IMR-90 (cell line): ENCODE measurements at regions not wholly inside any gene's neighbourhood (a gene's known extent, or its start where the extent isn't known, plus 50 kb on each side); places are given as distances from the start of the nearest gene placed in this dataset.

Experiments used
- ATAC-seq: fragments of 200-7000 bp; cut with Tn5 transposase; 2 replicates; pipeline ENCODE4 v1.9.1; 2020; ENCODE audit warnings: low read depth, mild to moderate bottlenecking, moderate library complexity
- BruUV-seq: library from RNA; stranded (reverse); fragments of 400-500 nt; replicated peaks from 2 replicates; lab custom pipeline; 2021; lab: Mats Ljungman, UMichigan
- CTCF ChIA-PET: fragments of 300-600 bp; formaldehyde crosslinking; extraction: SDS; loops from one replicate; lab custom pipeline; 2021; ENCODE audit warnings: antibody characterized with exemption; lab: Yijun Ruan, JAX
- POLR2A ChIA-PET: fragments of 300-600 bp; sonication (Branson Sonifier 250); formaldehyde crosslinking; loops from one replicate; lab custom pipeline; 2022; ENCODE audit warnings: antibody characterized with exemption; ENCODE audit not compliant: unreplicated experiment; lab: Charles Lee
- DNase-seq: peaks from one replicate; pipeline ENCODE4 v3.0.0; 2013
- H2AFZ ChIP-seq: replicated peaks from 2 replicates; pipeline ENCODE3; 2013; ENCODE audit warnings: low read length, mild to moderate bottlenecking; ENCODE audit not compliant: poor library complexity
- H2AK5ac ChIP-seq: 2 replicates; pipeline ENCODE4 v1.6.1; 2013; ENCODE audit warnings: low read depth, low read length, inconsistent platforms
- H2AK9ac ChIP-seq: replicated peaks from 2 replicates; pipeline ENCODE3; 2013; ENCODE audit warnings: mild to moderate bottlenecking, low read depth, low read length, moderate library complexity; ENCODE audit not compliant: poor library complexity
- H2BK120ac ChIP-seq: 2 replicates; pipeline ENCODE4 v1.6.1; 2013; ENCODE audit warnings: low read depth, low read length, inconsistent platforms
- H2BK15ac ChIP-seq: 3 replicates; pipeline ENCODE4 v1.6.1; 2013; ENCODE audit warnings: low read depth, low read length, inconsistent platforms
- H2BK20ac ChIP-seq: 2 replicates; pipeline ENCODE4 v1.6.1; 2013; ENCODE audit warnings: low read depth, mild to moderate bottlenecking, inconsistent platforms, low read length, moderate library complexity
- H2BK5ac ChIP-seq: 2 replicates; pipeline ENCODE4 v1.6.1; 2013; ENCODE audit warnings: mild to moderate bottlenecking, low read depth, low read length, inconsistent platforms; ENCODE audit not compliant: poor library complexity, severe bottlenecking
- H3K14ac ChIP-seq: replicated peaks from 2 replicates; pipeline ENCODE4 v1.6.1; 2013; ENCODE audit warnings: low read depth, low read length, inconsistent platforms
- H3K18ac ChIP-seq: 2 replicates; pipeline ENCODE4 v1.6.1; 2013; ENCODE audit warnings: low read depth, low read length, control low read depth
- H3K23ac ChIP-seq: 2 replicates; pipeline ENCODE4 v1.6.1; 2013; ENCODE audit warnings: low read depth, low read length, inconsistent platforms
- H3K27ac ChIP-seq: 2 replicates; pipeline ENCODE4 v1.5.1; 2013; ENCODE audit warnings: mild to moderate bottlenecking, control low read depth, low read length; ENCODE audit not compliant: insufficient read depth
- H3K27me3 ChIP-seq: 2 replicates; pipeline ENCODE4 v1.6.1; 2013; ENCODE audit warnings: low read length; ENCODE audit not compliant: control insufficient read depth, insufficient read depth
- H3K36me3 ChIP-seq: 2 replicates; pipeline ENCODE4 v1.6.1; 2013; ENCODE audit warnings: low read length, mixed read lengths; ENCODE audit not compliant: control insufficient read depth, insufficient read depth
- H3K4ac ChIP-seq: 2 replicates; pipeline ENCODE4 v1.6.1; 2013; ENCODE audit warnings: low read depth, low read length, inconsistent platforms
- H3K4me1 ChIP-seq: 2 replicates; pipeline ENCODE4 v1.6.1; 2013; ENCODE audit warnings: low read length, mixed read lengths; ENCODE audit not compliant: control insufficient read depth, insufficient read depth
- H3K4me2 ChIP-seq: 2 replicates; pipeline ENCODE4 v1.6.1; 2013; ENCODE audit warnings: low read depth, mild to moderate bottlenecking, control low read depth, low read length, moderate library complexity
- H3K4me3 ChIP-seq: 2 replicates; pipeline ENCODE4 v1.5.1; 2013; ENCODE audit warnings: low read depth, mild to moderate bottlenecking, control low read depth, low read length, moderate library complexity; ENCODE audit not compliant: insufficient read depth
- H3K56ac ChIP-seq: 2 replicates; pipeline ENCODE4 v1.6.1; 2013; ENCODE audit warnings: low read length, inconsistent platforms; ENCODE audit not compliant: insufficient read depth; ENCODE audit errors: extremely low read depth
- H3K79me1 ChIP-seq, 2 experiments: 2 replicates each; pipeline ENCODE4 v1.6.1; 2013; ENCODE audit warnings: low read length in 2 of 2, inconsistent platforms in 1 of 2, low read depth in 1 of 2
- H3K9ac ChIP-seq: 2 replicates; pipeline ENCODE4 v1.6.1; 2013; ENCODE audit warnings: low read depth, low read length, control low read depth
- H3K9me1 ChIP-seq: 2 replicates; pipeline ENCODE4 v1.6.1; 2013; ENCODE audit warnings: low read length, inconsistent platforms; ENCODE audit not compliant: insufficient read depth
- H3K9me3 ChIP-seq: 2 replicates; pipeline ENCODE4 v1.6.1; 2013; ENCODE audit warnings: low read length; ENCODE audit not compliant: control insufficient read depth, insufficient read depth
- H4K20me1 ChIP-seq: 2 replicates; pipeline ENCODE4 v1.6.1; 2013; ENCODE audit warnings: low read length, inconsistent platforms; ENCODE audit not compliant: insufficient read depth
- H4K5ac ChIP-seq: 2 replicates; pipeline ENCODE4 v1.6.1; 2013; ENCODE audit warnings: mild to moderate bottlenecking, low read depth, low read length, control low read depth
- H4K8ac ChIP-seq, 2 experiments: 2 replicates each; pipeline ENCODE4 v1.6.1; 2013; ENCODE audit warnings: low read depth in 2 of 2, low read length in 2 of 2, control low read depth in 1 of 2, inconsistent platforms in 1 of 2
- H4K91ac ChIP-seq: 2 replicates; pipeline ENCODE4 v1.6.1; 2013; ENCODE audit warnings: low read depth, low read length, inconsistent platforms; ENCODE audit not compliant: insufficient read depth
- NFE2L2 ChIP-seq: fragments of 150-350 bp; IDR thresholded peaks from 2 replicates; pipeline ENCODE4 v1.6.1; 2016; ENCODE audit warnings: low read depth, mild to moderate bottlenecking, low read length
- dilution Hi-C: fragments of 300-500 bp; cut with HindIII; formaldehyde crosslinking; loops from one replicate; pipeline ENCODE4 v1.14.3; 2018; ENCODE audit warnings: low sequenced_read_pairs; ENCODE audit not compliant: unreplicated experiment
- in situ Hi-C: fragments of 300-500 bp; cut with MboI; formaldehyde crosslinking; loops from 3 replicates; pipeline ENCODE4 v1.14.3; 2019; ENCODE audit warnings: low sequenced_read_pairs, inconsistent platforms, mixed read lengths
- intact Hi-C: fragments of 100-400 bp; cut with micrococcal nuclease; formaldehyde crosslinking; loops from 2 replicates; pipeline ENCODE4 v1.10.0; 2022

- H3K9me1 ChIP-seq = no peaks in the 10 kb centered on the region; the same call in 1 of the 2 replicates
- H3K9ac ChIP-seq = no peak overlapping the region
- no peaks in the 10 kb centered on the region for H3K27me3 ChIP-seq
- H4K5ac ChIP-seq = no peak overlapping the region
- no peak overlapping the region for H3K4me3 ChIP-seq
- in situ Hi-C loops = no loop called here
- no TSS peak for BruUV-seq
- TF ChIP-seq NFE2L2 = no peak
- CTCF ChIA-PET = interaction anchor here (0.6 kb wide), 1 partner anchor 35 kb away, joined by 3 read pairs; no protein-coding TSS in a partner anchor
- no peak overlapping the region for H3K4me2 ChIP-seq
- no peak overlapping the region for H2AFZ ChIP-seq
- DNase-seq (peak; percentile 22), ATAC-seq (no peak; the same call in 1 of the 2 replicates)
- no peak overlapping the region for H2BK20ac ChIP-seq
- no peak overlapping the region for H3K14ac ChIP-seq
- H3K79me1 ChIP-seq = no peaks in the 10 kb centered on the region
- H3K23ac ChIP-seq = no peak overlapping the region
- no peaks in the 10 kb centered on the region for H4K20me1 ChIP-seq
- H3K4ac ChIP-seq = no peak overlapping the region
- H2BK5ac ChIP-seq = no peak overlapping the region
- H4K8ac ChIP-seq = no peak overlapping the region
- H3K4me1 ChIP-seq = 0 out of 2 replicates have a peak, but pooled peaks cover 2% of the 10 kb centered on the region
- no peaks in the 10 kb centered on the region for H3K36me3 ChIP-seq
- dilution Hi-C loops = no loop called here
- POLR2A ChIA-PET = no interaction called here
- no peak overlapping the region for H2BK120ac ChIP-seq
- no peak overlapping the region for H3K56ac ChIP-seq
- H2AK5ac ChIP-seq = no peak overlapping the region
- no peak overlapping the region for H3K18ac ChIP-seq
- no peak overlapping the region for H3K27ac ChIP-seq
- H2AK9ac ChIP-seq = no peak overlapping the region
- no peaks in the 10 kb centered on the region for H3K9me3 ChIP-seq
- intact Hi-C loops = no loop called here
- no peak overlapping the region for H4K91ac ChIP-seq
- H2BK15ac ChIP-seq = no peak overlapping the region
Measured at GRCh38 chr16:59566446-59566845, 832.3 kb upstream of the GOT2 start.
